ENCODE measurements at regions not wholly inside any gene's neighbourhood (a gene's known extent, or its start where the extent isn't known, plus 50 kb on each side); places are given as distances from the start of the nearest gene placed in this dataset.
A peak's percentile ranks its signal among the peaks of the same experiment; 100 is the strongest.
"Not testable (repeated sequence)": the region's sequence is repeated elsewhere in the genome, so short reads cannot be mapped to it uniquely, and the experiment has no call there.

DNA sequence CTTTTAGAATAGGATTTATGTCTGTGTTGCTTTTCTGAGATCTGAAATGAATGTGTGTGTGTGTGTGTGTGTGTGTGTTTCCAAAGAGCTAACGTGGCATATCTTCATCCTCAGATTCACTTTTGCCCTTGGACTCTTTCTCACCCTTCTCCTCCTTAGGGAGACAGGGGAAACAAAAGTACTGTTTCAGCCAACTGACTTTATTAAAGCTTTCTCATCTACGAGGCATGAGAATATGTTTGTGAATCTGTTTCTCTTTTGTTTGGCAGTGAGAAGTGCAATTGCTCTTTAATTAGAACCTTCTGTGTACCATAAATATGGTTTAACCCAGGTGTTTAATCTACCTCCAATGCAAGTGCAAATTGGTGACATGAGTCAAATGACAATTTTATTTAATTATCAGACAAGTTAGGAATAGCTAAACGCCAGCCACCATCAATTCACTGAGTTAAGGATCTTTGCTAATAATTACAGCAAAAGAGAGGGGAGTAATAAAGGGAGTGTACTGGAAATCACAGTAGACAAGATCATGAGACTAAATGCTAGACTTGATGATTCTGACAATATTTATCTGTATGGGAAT lies 186.4 kb upstream of the COL3A1 start:
- no peak for DNase-seq (ENCODE audit: low read depth)

- DNase-seq (ENCODE audit: low read depth), result no peak
These were observed 185.6 kb upstream of the COL3A1 start for GRCh38 chr2:188788621-188789020.

- no peak for DNase-seq (ENCODE audit: low read depth)
These were observed 184.2 kb upstream of the COL3A1 start for GRCh38 chr2:188789951-188790350.

GRCh38 chr2:188794453-188794852 lies 179.7 kb upstream of the COL3A1 start:
- DNase-seq (ENCODE audit: low read depth), result not testable (repeated sequence)

- no peak for DNase-seq (ENCODE audit: low read depth)
These were observed 178.4 kb upstream of the COL3A1 start for GRCh38 chr2:188795762-188796161.

DNA sequence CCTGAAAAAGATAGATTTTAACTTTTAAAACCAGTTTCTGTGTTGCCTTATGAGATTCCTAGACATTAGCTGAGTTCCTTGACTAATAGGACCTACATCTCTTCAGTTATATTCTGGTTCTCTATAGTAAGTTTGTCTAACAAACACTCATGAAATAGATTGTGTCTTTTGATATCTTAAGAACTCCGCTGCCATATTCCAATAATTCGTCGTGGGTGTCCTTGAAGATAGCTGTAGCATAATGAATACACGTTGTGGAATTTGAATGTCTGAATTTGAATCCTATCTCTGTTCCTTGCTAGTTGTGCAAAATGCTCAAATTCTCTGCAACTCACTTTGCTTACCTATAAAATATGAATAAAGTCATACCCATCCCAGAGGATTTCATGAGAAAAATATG lies 176.8 kb upstream of the COL3A1 start:
- no peak for DNase-seq (ENCODE audit: low read depth)

- DNase-seq (ENCODE audit: low read depth), result no peak
These were observed 176.0 kb upstream of the COL3A1 start for GRCh38 chr2:188798159-188798558.

GRCh38 chr2:188805219-188805618 lies 169.0 kb upstream of the COL3A1 start:
- DNase-seq (ENCODE audit: low read depth), result no peak

- peak; percentile 78 for DNase-seq (ENCODE audit: low read depth)
These were observed 165.2 kb upstream of the COL3A1 start for GRCh38 chr2:188808947-188809355.

DNA sequence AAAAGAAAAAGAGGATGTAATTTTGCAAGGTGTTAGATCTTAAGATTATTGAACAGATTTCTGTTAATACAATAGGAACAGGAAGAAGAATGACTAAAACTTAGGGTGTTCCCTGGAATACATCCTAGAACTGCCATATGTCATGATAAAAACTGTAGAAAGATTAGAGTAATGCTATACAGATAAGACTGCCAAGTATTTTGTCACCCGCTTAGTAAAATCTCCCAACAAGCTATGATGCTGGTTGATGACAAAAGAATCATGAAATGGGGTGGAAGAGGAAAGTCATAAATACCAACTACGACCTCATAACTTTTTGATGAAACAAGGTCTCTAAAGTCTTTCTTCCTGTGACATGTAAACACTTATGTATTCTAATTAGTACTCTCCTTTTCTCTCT lies 163.6 kb upstream of the COL3A1 start:
- no peak for DNase-seq (ENCODE audit: low read depth)

DNA sequence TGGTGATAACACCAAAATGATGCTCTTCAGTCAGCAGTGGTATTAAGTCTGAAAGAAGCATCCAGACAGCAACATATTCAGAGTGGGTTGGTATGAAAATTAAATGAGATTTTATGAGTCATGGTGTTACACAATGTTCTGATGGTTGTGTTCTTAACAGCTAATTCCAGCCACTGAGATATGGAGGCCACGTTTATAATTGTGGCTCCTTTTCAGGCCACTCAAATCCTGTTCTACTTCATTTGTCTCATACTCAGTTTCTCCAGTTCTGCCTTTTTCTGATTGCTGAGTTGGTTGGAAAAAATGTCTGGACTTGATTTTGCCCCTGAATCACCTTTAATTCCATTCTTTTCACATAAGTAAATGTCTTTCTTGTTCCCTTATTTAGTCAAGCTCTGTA lies 162.7 kb upstream of the COL3A1 start:
- no peak for DNase-seq (ENCODE audit: low read depth)

DNA sequence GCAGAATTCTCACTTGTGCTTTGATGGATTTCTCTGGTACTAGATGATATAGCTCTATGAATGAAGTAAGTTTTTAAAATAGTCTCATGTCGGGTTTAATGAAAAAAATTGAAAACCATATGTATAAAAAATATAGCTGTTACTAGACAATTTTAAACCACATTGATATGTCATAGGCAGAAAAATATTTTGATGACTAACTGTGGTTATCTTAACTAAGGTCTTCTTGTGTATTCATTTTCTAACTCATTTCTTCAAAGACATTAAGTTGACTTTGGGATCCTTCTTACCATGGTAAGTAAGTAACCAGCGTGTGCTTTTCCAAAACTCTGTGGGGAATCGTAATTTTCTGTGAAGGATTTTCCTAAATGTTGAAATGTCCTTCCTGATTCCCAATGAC lies 160.9 kb upstream of the COL3A1 start:
- DNase-seq (ENCODE audit: low read depth), result no peak

DNA sequence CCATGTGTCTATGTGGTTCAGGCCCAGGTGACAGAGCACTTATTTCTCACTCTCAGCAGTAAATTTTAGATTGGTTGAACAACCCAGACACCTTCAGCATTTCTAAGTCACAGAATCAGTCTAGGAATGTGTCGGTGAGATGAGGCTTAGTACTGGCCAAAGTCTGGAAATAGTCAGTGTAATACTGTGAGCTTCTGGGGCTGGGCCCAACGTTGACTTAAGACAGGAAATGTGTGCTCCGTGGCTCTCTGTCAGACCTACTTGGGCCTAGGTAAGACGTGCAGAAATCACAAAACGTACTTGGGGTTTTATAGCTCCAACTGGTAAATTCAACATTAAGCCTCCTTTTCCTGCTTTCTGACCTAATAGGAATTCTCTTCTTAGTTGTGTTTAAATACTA lies 160.3 kb upstream of the COL3A1 start:
- DNase-seq (ENCODE audit: low read depth), result no peak

- DNase-seq (ENCODE audit: low read depth), result no peak
These were observed 155.2 kb upstream of the COL3A1 start for GRCh38 chr2:188819011-188819410.

GRCh38 chr2:188819792-188820191 lies 154.4 kb upstream of the COL3A1 start:
- no peak for DNase-seq (ENCODE audit: low read depth)

DNA sequence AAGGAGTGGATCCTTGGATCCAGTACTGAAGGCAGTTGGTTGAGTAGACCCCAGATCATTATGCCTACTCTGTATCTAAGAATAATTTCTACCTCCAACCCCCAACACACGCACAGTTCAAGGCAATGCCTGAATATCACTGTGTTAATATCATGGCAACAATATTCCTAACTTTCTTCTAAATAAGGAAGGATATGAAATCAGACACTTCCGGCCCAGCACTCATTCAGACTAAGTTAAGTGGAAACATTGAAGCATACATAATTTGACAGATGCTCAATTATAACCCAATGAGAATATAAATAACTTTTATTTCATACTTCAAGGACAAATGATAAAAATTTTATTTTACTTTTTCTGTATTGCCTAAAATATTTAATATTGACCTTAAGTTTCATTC lies 153.6 kb upstream of the COL3A1 start:
- DNase-seq (ENCODE audit: low read depth), result no peak

DNA sequence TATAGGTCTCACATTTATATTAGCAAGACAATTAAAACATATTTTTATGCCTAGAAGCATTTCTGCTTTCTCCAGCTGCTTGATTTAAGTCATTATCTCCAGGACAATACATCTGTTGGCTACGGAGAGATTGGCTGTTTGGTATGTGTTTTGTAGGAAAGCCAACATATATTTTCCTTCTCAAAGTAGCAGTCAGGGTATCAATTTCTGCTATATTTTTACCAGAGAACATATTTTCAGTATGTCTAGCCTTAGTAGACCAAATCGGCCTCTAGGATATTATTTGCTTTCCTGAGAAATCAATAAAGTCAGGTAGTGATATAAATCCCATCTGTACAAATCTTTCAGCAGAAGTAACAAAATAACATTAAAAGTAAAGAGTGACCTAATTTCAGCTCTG lies 150.0 kb upstream of the COL3A1 start:
- DNase-seq (ENCODE audit: low read depth), result no peak

- DNase-seq (ENCODE audit: low read depth), result no peak
These were observed 140.8 kb upstream of the COL3A1 start for GRCh38 chr2:188833331-188833730.

- DNase-seq (ENCODE audit: low read depth), result no peak
These were observed 140.4 kb upstream of the COL3A1 start for GRCh38 chr2:188833799-188834198.

- DNase-seq (ENCODE audit: low read depth), result no peak
These were observed 139.2 kb upstream of the COL3A1 start for GRCh38 chr2:188835006-188835405.

- no peak for DNase-seq (ENCODE audit: low read depth)
These were observed 138.4 kb upstream of the COL3A1 start for GRCh38 chr2:188835821-188836220.

GRCh38 chr2:188845692-188846091 lies 128.5 kb upstream of the COL3A1 start:
- DNase-seq (ENCODE audit: low read depth), result no peak

DNA sequence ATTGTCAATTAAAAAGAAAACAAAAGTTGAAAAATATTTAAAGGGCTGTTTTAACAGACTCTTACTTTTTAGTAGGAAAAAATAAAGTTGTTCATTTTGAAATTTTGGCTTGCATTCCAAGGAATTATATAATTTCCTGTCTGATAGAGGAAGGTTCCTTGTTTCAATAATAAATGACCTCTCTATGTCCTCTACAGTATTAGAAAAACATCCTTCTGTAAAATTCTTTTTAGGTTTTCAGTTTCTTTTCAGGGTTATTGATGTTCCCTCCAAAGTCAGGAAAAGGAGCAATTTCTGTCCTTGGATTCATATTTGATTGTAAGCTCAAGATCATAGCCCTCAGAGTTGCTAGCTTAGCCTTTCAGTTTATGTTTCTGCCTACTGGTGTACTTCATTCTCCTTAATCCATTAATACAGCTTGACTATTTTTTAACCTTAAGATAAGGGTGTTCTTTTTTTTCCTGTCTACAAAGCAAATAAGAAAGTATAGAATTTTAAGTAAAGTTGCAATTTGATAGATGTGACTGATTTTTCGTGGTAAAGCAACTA lies 125.2 kb upstream of the COL3A1 start:
- no peak for DNase-seq (ENCODE audit: low read depth)

DNA sequence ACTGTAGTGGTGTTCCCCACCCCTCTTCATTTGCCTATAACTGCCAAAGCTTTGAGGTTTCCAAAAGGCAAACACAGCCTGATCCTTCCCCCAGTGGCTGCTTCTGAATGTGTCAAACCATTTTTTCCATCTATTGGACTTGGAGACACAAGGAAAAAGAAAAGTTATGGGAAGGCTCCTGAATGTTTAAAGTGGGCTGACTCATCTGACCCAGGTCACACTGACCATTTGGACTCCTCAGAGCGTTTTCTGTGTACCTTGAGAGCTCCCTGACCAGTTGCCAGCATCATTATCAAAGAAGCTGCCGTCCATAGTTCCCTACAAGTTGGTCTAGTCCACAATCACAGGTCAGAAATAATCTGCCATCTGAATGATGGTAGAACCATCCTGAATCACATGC lies 123.4 kb upstream of the COL3A1 start:
- DNase-seq (ENCODE audit: low read depth), result no peak

DNA sequence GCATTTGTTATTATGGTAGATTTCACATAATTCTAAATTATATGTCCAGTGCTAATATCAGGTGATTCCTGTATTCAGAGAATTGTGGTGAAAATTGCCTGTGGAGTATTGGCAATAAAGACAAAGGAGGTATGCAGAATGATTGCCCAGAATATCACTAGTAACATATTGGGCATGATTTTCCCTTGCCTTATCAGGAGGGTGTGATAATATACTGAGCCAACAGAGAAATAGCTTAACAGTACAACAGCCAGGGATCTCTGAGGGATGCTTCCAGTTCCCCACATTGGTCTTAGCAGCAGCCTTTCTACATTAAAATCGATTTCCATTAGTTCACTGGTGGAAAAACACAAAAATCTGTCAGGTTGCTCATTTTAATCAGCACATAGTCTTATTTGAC lies 122.9 kb upstream of the COL3A1 start:
- DNase-seq (ENCODE audit: low read depth), result no peak
